WTC11 (cell line): ENCODE measurements at regions not wholly inside any gene's neighbourhood (a gene's known extent, or its start where the extent isn't known, plus 50 kb on each side); places are given as distances from the start of the nearest gene placed in this dataset.

Source experiments
- ATF2 ChIP-seq: sonication (generic); formaldehyde crosslinking; IDR thresholded peaks from 2 replicates; pipeline ENCODE4 v1.8.1; 2022; ENCODE audit warnings: low read depth, missing genetic modification reagents, borderline replicate concordance
- CREB1 ChIP-seq: sonication (generic); formaldehyde crosslinking; IDR thresholded peaks from 2 replicates; pipeline ENCODE4 v1.8.0; 2023; ENCODE audit warnings: mild to moderate bottlenecking, missing genetic modification reagents
- CTCF ChIP-seq: fragments of 200-600 bp; IDR thresholded peaks from 2 replicates; pipeline ENCODE4 v1.8.0; 2022; ENCODE audit warnings: antibody characterized with exemption
- ELF4 ChIP-seq: sonication (generic); formaldehyde crosslinking; IDR thresholded peaks from 2 replicates; pipeline ENCODE4 v1.8.1; 2022; ENCODE audit warnings: low read depth, mild to moderate bottlenecking, moderate library complexity, missing genetic modification reagents
- JUN ChIP-seq: sonication (generic); formaldehyde crosslinking; IDR thresholded peaks from 2 replicates; pipeline ENCODE4 v1.8.0; 2023; ENCODE audit warnings: mild to moderate bottlenecking, missing genetic modification reagents
- NFATC4 ChIP-seq: fragments of 250-450 bp; sonication (Bioruptor Pico); IDR thresholded peaks from 2 replicates; pipeline ENCODE4 v1.9.0; 2021; ENCODE audit warnings: mild to moderate bottlenecking
- NR3C1 ChIP-seq: sonication (generic); formaldehyde crosslinking; conservative IDR thresholded peaks from 2 replicates; pipeline ENCODE4 v1.8.1; 2023; ENCODE audit warnings: low read depth, mild to moderate bottlenecking, missing genetic modification reagents
- STAT6 ChIP-seq: sonication (generic); formaldehyde crosslinking; conservative IDR thresholded peaks from 2 replicates; pipeline ENCODE4 v1.8.1; 2023; ENCODE audit warnings: mild to moderate bottlenecking, low read depth, missing genetic modification reagents, moderate library complexity
- ZBTB43 ChIP-seq: sonication (generic); formaldehyde crosslinking; IDR thresholded peaks from 2 replicates; pipeline ENCODE4 v1.8.1; 2023; ENCODE audit warnings: mild to moderate bottlenecking, missing genetic modification reagents

GRCh38 chr3:101149251-101149650 is 156.0 kb upstream of the ABI3BP start:
- TF ChIP-seq ATF2 (no peak), ZBTB43 (CRISPR knock-in tag) (no peak), CTCF (no peak), JUN (CRISPR knock-in tag) (no peak), ELF4 (CRISPR knock-in tag) (no peak), NFATC4 (no peak), STAT6 (CRISPR knock-in tag) (no peak), NR3C1 (CRISPR knock-in tag) (no peak), CREB1 (CRISPR knock-in tag) (no peak)
